Fibroblast of pulmonary artery (primary cell): ENCODE measurements at regions not wholly inside any gene's neighbourhood (a gene's known extent, or its start where the extent isn't known, plus 50 kb on each side); places are given as distances from the start of the nearest gene placed in this dataset.

ENCODE experiments used
- DNase-seq: peaks from one replicate; pipeline ENCODE4 v3.0.0-alpha.2; 2010; ENCODE audit warnings: low read depth
- H3K4me3 ChIP-seq: replicated peaks from 2 replicates; pipeline ENCODE4 v1.5.1; 2011; ENCODE audit warnings: low read depth, mild to moderate bottlenecking, control low read depth, low read length, moderate library complexity
- TF ChIP-seq, protein P1 (sequence below): IDR thresholded peaks from 2 replicates; pipeline ENCODE4 v1.5.1; 2011; ENCODE audit warnings: mild to moderate bottlenecking, control low read depth, low read length, inconsistent platforms; ENCODE audit errors: missing control alignments

DNA sequence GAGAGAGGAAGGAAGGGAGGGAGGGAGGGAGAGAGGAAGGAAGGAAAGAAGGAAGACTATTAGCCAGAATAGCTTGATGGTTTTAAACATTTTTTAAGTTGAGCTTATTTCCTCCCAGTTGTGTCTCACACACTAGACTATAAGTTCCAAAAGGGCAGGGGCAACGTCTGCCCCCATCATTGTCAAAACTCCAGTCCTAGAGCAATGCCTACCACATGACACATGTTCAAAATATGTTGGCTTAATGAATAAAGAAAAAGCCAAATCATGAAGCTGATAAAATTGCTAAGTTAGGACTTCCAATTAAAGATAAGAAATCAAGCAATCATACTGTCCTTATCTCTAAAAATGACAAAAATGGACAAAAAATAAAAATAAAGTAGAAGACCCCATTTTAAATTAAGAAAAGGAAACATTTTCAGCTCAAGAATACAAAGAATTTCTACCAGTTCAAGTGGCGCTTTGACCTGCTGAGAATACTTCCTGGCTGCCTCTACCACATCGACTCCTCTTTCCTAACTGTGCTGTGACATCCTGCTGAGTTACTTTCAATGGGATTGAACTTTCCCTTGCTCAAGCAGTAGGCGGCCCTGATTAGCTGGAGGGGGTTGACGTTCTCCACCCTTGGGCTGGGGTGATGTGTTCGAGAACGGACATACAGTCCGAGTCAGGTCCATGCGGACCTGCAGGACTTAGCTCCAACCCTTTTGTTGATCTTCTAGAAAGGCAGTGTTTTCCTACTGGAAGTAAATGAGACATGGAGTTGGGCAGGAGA is 283.9 kb upstream of the FOXQ1 start:
- no peak overlapping the region for H3K4me3 ChIP-seq
- TF ChIP-seq, protein P1, sequence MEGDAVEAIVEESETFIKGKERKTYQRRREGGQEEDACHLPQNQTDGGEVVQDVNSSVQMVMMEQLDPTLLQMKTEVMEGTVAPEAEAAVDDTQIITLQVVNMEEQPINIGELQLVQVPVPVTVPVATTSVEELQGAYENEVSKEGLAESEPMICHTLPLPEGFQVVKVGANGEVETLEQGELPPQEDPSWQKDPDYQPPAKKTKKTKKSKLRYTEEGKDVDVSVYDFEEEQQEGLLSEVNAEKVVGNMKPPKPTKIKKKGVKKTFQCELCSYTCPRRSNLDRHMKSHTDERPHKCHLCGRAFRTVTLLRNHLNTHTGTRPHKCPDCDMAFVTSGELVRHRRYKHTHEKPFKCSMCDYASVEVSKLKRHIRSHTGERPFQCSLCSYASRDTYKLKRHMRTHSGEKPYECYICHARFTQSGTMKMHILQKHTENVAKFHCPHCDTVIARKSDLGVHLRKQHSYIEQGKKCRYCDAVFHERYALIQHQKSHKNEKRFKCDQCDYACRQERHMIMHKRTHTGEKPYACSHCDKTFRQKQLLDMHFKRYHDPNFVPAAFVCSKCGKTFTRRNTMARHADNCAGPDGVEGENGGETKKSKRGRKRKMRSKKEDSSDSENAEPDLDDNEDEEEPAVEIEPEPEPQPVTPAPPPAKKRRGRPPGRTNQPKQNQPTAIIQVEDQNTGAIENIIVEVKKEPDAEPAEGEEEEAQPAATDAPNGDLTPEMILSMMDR = no peak
- DNase-seq = no peak

DNA sequence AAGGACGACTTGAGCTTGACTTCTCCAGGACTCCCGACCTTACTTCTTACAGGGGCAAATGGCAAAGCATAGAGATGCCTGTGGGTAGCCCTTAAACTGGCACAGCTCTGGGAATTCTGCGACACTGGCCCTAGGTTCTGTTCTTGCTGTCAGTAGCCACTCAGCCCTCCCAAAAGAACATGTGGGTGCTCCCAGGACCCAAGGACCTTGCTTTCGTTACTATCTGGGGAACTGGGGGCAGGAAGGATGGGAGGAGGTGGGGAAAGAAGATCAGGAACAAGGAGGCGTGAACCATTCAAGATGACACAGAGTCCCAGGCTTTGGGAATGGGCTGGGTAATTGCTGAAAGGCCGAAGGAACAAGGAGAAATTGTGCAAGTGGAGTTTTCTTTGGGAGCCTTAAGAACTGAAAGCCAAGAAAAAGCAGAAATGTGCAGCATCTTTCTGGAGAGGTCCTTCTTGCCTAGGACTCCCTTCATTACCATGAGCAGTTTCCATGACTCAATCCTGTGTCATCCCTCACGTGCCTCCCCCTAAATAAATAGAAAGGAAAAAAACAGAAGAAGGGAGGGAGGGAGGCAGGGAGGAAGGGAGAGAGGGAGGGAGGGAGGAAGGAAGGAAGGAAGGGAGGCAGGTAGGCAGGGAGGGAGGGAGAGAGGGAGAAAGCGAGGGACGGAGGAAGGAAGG is 284.6 kb upstream of the FOXQ1 start:
- TF ChIP-seq, protein P1 = no peak
- no peak for DNase-seq
- no peak overlapping the region for H3K4me3 ChIP-seq

DNA sequence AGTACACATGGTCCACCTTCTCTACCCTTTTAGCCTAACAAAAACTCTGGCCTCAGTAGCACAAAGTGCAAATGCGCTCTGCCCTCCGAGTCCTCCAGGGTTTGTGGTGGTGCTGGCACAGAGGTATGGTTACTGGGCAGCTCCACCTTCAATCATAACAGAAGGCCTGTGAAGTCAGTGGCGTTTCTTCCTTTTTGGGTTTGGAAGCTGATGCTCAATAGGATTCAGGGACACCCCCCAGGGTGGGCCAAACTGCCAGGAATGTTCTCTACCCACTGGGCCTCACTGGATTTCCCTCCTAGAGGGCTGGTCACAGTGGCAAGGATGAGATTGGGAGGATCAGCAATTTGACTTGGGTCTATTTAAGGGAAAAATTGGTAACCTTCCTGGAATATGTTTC is 286.1 kb upstream of the FOXQ1 start:
- H3K4me3 ChIP-seq = no peak overlapping the region
- TF ChIP-seq, protein P1 = no peak
- no peak for DNase-seq

DNA sequence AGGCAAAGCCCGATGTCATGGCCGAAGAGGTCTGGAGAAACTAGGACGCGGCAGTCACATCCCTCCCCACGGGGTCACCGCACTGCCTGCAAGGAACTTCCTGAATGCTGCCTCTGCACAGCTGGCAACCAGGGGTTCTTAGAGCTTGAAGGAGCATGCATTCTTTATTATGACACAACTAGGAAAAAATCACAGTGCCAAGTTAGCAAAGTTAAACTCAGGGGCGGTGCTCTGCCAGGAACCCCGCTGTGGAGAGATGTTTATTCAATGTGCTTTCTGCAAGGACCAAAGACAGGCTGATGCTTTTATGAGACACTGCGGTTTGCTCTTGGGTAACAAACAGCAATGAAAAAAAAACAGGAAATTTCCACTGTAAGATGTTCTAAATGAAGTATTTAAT is 287.3 kb upstream of the FOXQ1 start:
- no peak overlapping the region for H3K4me3 ChIP-seq
- no peak for DNase-seq
- TF ChIP-seq, protein P1 = no peak

DNA sequence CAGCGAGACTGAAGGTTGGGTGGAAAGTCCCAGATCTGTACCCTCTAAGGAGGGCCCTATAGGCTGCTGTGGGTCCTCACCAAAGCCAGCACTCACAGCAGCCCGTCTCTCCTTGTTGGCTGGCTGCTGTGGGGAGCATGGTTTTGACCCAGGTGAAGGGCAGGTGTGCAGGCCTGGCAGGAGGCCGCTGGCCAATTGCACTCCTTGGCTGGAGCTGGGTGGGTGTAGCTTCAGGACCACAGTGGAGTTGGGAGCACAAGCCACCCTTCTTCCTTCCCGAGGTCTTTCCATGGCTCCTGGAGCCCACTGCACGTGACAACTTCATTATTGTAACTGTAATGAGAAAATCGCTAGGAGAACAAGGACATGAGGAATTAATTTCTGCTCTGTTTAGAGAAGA is 287.7 kb upstream of the FOXQ1 start:
- no peak for DNase-seq
- TF ChIP-seq, protein P1 = no peak

DNA sequence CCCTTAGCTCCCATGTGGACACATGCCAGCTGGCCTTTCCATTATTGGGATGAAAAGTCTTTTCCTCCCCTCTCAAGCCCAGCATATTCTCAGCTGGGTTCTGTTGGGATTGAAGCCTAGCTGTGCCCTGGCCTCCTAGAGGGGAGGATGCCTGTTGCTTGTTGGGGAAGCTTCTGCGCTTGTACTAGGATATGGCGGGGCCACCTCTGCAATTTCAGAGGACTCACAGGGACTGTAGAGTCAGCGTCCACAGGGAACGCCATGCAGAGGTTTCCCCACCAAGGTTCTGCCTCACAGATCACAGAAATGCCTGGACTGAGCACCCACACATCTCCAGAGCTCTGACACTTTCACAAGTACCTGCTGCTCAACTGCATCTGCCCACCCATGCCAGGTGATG is 288.7 kb upstream of the FOXQ1 start:
- TF ChIP-seq, protein P1 = no peak
- DNase-seq = no peak
- H3K4me3 ChIP-seq = no peak overlapping the region

More for the DNA sequence above, 287.7 kb upstream of the FOXQ1 start:
- H3K4me3 ChIP-seq = no peak overlapping the region
